Naive B cell (primary cell): ENCODE measurements at regions not wholly inside any gene's neighbourhood (a gene's known extent, or its start where the extent isn't known, plus 50 kb on each side); places are given as distances from the start of the nearest gene placed in this dataset.
"Not testable (repeated sequence)": the region's sequence is repeated elsewhere in the genome, so short reads cannot be mapped to it uniquely, and the experiment has no call there.

ENCODE experiments used
- ATAC-seq, 2 donors: fragments of 150-1000 bp; cut with Tn5 transposase; 2 replicates each; pipeline ENCODE4 v1.10.0; 2021; ENCODE audit warnings: low read depth in 2 of 2, mild to moderate bottlenecking in 2 of 2, moderate library complexity in 2 of 2
- DNase-seq: peaks from one replicate; pipeline ENCODE4 v3.0.0; 2022
- H3K27ac Mint-ChIP-seq, 6 donors: one replicate each; pipeline ENCODE4 v1.8.0; 2020 to 2022; ENCODE audit warnings: mild to moderate bottlenecking in 6 of 6, mixed read lengths in 6 of 6, moderate library complexity in 5 of 6, inconsistent platforms in 2 of 6
- H3K27me3 Mint-ChIP-seq, 3 donors: one replicate each; pipeline ENCODE4 v1.8.0; 2021 to 2022; ENCODE audit warnings: mixed read lengths in 3 of 3, mild to moderate bottlenecking in 1 of 3
- H3K36me3 Mint-ChIP-seq, 2 donors: one replicate each; pipeline ENCODE4 v1.8.0; 2020 to 2022; ENCODE audit warnings: mixed read lengths in 2 of 2, inconsistent platforms in 1 of 2, mild to moderate bottlenecking in 1 of 2
- H3K4me1 Mint-ChIP-seq, 3 donors: one replicate each; pipeline ENCODE4 v1.8.0; 2020 to 2022; ENCODE audit warnings: mixed read lengths in 3 of 3, inconsistent platforms in 1 of 3, mild to moderate bottlenecking in 1 of 3, moderate library complexity in 1 of 3
- H3K4me3 Mint-ChIP-seq, 8 donors: one replicate each; pipeline ENCODE4 v1.8.0; 2020 to 2022; ENCODE audit warnings: mild to moderate bottlenecking in 8 of 8, mixed read lengths in 8 of 8, moderate library complexity in 8 of 8, inconsistent platforms in 2 of 8
- H3K9me3 Mint-ChIP-seq, 7 donors: one replicate each; pipeline ENCODE4 v1.8.0; 2020 to 2022; ENCODE audit warnings: mixed read lengths in 7 of 7, mild to moderate bottlenecking in 5 of 7, inconsistent platforms in 2 of 7, moderate library complexity in 1 of 7

DNA sequence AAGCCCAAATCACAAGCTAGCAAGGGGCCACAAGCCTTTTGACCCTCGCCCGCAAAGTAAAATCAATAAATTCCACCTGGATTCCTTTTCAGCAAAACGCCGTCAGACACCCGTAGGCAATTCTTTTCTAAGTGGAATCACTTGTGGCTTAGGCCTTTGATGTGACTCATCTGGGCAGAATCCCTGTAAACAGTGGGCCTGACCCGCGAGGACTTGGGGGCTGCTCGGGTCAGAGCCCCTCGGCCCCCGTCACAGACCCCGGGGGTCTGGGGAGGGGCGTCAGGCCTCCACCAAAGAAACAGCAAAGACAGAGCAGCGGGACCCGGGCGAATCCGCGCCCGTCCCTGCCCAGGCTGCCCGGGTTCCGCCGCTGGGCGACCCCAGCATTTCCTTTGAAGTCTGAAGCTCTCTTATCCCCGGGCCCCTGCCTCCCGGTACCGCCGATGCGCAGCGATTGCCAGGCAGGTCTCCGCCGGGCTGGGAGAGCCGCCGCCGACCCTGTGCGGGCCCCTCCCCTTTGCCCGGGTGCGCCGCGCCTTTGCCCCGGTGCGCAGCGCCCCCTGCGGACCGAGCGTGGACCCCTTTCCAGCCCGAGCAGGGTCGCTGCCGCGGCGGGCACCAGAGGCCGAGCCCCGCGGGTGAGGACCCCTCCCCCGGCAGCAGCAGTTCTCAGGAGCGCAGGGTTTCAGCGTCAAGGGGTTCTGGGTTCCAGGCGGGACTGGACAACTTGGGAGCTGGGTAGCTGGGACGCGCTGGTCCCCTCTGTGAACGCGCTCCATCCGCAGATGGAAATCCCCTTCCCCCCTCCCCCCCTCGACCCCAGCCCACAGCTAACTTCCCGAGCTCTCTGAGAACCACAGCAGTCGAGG is 178.3 kb downstream of the UACA start:
- peak; percentile 9 for DNase-seq

DNA sequence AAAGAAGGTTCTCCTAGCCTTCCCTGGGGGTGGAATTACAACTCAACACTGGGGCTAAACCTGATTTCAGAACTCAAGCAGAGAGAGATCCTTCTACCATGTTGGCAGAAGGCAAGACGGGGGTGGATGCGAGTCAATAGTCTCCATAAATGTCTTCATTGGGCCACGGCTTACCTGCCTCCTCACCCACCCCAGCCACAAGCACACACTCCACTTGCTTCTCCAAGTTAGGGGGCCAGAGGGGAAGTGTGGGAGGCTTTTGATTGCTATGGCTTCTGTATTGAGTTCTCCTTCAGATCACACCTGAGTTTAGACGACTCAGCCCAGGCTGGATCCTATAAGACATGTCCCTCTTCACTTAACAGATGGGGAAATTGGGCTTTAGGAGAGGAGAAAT is 178.9 kb downstream of the UACA start:
- peaks cover 38 to 49% (median 39%) of the 10 kb centered on the region in 3 donors for H3K27me3 Mint-ChIP-seq
- no peak overlapping the region for H3K4me3 Mint-ChIP-seq
- DNase-seq: no peak
- H3K9me3 Mint-ChIP-seq: peaks cover 0 to 5% (median 0%) of the 10 kb centered on the region in 7 donors
- ATAC-seq: no peak
- peaks cover 6 to 10% (median 9%) of the 10 kb centered on the region in 3 donors for H3K4me1 Mint-ChIP-seq
- H3K27ac Mint-ChIP-seq: no peak overlapping the region
- H3K36me3 Mint-ChIP-seq: no peaks in the 10 kb centered on the region

More for the DNA sequence above, 178.3 kb downstream of the UACA start:
- no peak for ATAC-seq
- Mint-ChIP-seq H3K27ac (no peak overlapping the region), H3K4me3 (peak overlapping the region in 1 of 8 donors; percentile 12), H3K4me1 (peaks cover 6 to 10% (median 9%) of the 10 kb centered on the region in 3 donors), H3K27me3 (peaks cover 38 to 51% (median 41%) of the 10 kb centered on the region in 3 donors), H3K36me3 (no peaks in the 10 kb centered on the region), H3K9me3 (peaks cover 0 to 7% (median 0%) of the 10 kb centered on the region in 7 donors)

DNA sequence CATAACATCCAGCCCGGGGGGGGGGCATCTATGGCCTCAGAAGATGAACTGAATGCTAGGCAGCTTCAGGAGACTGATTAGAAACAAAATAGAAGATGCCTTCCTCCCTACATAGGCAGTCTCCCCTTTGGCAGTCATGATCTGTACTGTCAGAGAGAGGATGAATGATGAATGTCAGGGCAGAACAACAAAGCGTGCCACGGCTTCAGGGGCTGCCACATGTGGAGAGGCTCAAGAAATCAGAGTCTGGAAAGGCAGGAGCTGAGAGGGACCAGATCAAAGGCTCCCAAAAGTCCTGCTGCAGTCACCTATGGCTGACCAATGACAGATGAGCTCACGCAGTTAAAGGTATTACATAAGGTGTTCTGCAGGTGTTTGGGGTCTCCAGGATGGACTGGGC is 180.4 kb downstream of the UACA start:
- peaks cover 6 to 10% (median 9%) of the 10 kb centered on the region in 3 donors for H3K4me1 Mint-ChIP-seq
- DNase-seq: no peak
- no peak overlapping the region for H3K27ac Mint-ChIP-seq

DNA sequence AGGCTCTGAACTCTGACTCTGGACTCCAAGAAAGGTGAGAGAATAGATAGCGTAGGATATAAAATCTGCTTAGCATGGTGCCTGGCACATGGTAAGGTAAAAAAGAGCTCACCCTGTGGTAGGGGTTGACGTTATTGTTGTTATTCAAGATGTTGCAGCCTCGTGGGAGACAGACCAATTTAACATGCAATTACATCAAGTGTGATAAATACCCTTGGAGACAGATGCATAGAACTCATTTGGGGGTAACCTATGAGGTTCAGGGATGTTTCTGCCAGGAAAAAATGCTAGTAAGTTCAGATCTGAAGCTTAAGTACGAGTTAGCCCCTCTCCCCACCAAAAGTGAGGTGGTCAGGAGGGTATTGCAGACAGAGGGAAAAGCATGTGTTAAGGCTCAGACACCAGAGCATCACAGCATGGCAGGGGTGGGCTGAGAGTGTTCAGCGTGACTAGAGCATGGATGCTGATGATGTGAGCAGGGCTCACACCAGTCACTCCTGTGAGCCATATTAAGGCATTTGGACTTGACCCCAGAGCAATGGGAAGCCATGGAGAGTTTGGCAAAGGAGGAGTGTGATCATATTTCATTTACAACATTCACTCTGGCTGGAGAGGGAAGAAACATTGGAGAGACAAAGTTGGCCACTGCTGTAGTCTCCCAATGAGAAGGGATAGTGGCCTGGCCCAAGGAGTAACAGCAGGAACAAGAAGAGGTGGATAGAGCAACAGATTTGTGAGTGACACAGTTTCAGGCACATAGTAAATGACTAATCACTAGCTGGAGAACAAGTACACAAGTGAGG is 181.0 kb downstream of the UACA start:
- no peak overlapping the region for H3K4me3 Mint-ChIP-seq

More for the DNA sequence above, 180.4 kb downstream of the UACA start:
- H3K27me3 Mint-ChIP-seq: peaks cover 31 to 40% (median 36%) of the 10 kb centered on the region in 3 donors
- no peaks in the 10 kb centered on the region for H3K36me3 Mint-ChIP-seq
- no peak overlapping the region for H3K4me3 Mint-ChIP-seq
- ATAC-seq: no peak
- peaks cover 0 to 4% (median 0%) of the 10 kb centered on the region in 7 donors for H3K9me3 Mint-ChIP-seq

DNA sequence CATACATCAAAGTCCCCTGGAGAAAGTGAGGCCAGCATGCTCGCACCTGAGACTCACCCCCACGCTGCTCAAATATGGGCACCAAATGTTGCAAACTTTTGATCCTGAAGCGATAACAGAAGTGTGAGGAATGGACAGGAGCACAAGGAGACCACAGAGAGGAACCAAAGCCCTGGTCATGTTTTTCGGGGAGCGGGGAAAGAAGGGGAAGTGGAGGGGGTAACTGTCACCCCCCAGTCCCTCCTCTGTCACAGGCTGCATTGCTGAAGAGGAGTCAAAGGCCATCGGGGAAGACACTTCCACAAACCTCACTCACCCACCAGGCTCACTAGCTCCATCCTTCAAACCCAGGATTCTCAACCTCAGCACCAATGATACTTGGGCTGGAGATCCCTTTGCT is 182.4 kb downstream of the UACA start:
- peaks cover 4 to 6% (median 5%) of the 10 kb centered on the region in 3 donors for H3K4me1 Mint-ChIP-seq
- H3K4me3 Mint-ChIP-seq: no peak overlapping the region
- ATAC-seq (no peak), DNase-seq (no peak)
- H3K27ac Mint-ChIP-seq: no peak overlapping the region
- peaks cover 0 to 2% (median 0%) of the 10 kb centered on the region in 7 donors for H3K9me3 Mint-ChIP-seq
- H3K27me3 Mint-ChIP-seq: peaks cover 23 to 31% (median 30%) of the 10 kb centered on the region in 3 donors
- no peaks in the 10 kb centered on the region for H3K36me3 Mint-ChIP-seq

More for the DNA sequence above, 181.0 kb downstream of the UACA start:
- no peaks in the 10 kb centered on the region for H3K36me3 Mint-ChIP-seq
- H3K27me3 Mint-ChIP-seq: peaks cover 26 to 37% (median 36%) of the 10 kb centered on the region in 3 donors
- no peak overlapping the region for H3K27ac Mint-ChIP-seq
- peaks cover 6 to 10% (median 9%) of the 10 kb centered on the region in 3 donors for H3K4me1 Mint-ChIP-seq
- ATAC-seq (no peak), DNase-seq (no peak)
- H3K9me3 Mint-ChIP-seq: peaks cover 0 to 2% (median 0%) of the 10 kb centered on the region in 7 donors

DNA sequence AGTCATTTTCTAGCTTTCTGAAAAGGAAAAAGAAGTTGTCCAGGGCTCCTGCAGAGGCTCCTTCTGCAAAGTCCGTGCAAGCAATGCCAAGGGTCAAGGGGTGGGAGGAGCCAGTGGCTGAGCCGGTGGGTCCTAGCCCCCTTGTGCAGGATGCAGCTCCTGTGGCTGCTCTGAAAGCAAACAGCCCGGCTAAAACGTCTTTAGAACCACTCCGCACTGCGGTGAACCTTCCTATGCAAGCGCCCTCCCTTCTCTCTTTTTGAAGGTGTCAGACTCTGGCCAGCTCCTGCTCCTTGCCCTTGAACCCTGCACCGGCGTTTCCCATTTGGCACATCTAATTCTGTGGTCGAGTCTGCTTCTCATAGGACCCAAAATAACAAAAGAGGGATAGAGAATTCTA is 183.1 kb downstream of the UACA start:
- peaks cover 0 to 3% (median 0%) of the 10 kb centered on the region in 7 donors for H3K9me3 Mint-ChIP-seq
- DNase-seq: no peak
- ATAC-seq: no peak
- H3K4me1 Mint-ChIP-seq: peaks cover 0 to 2% (median 0%) of the 10 kb centered on the region in 3 donors
- no peak overlapping the region for H3K4me3 Mint-ChIP-seq
- no peaks in the 10 kb centered on the region for H3K36me3 Mint-ChIP-seq
- peak overlapping the region in 1 of 6 donors; percentile 25 for H3K27ac Mint-ChIP-seq
- peaks cover 16 to 28% (median 24%) of the 10 kb centered on the region in 3 donors for H3K27me3 Mint-ChIP-seq

DNA sequence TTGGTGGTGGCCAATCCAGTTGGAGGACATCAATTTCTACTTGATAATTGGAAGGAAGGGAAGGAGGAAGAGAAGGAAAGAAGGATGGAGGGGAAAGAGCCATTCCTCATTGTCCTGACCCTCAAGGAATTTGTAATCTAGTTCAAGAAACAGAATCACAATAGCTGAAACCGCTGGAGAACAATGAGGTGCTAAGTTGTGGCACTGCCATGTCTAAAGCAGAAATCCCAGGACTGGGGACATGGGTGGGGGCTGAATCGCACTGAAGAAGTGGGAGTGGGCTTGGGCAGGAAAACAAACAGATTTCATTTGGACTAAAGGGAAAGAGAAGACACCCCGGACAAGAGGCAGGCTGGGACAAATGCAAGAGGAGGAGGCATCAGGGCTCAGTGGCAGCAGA is 183.6 kb downstream of the UACA start:
- Mint-ChIP-seq H3K36me3 (no peaks in the 10 kb centered on the region), H3K4me3 (no peak overlapping the region), H3K27me3 (peaks cover 16 to 28% (median 27%) of the 10 kb centered on the region in 3 donors), H3K9me3 (peaks cover 0 to 6% (median 0%) of the 10 kb centered on the region in 7 donors), H3K4me1 (peaks cover 0 to 2% (median 0%) of the 10 kb centered on the region in 3 donors), H3K27ac (no peak overlapping the region)
- no peak for ATAC-seq
- DNase-seq: no peak

DNA sequence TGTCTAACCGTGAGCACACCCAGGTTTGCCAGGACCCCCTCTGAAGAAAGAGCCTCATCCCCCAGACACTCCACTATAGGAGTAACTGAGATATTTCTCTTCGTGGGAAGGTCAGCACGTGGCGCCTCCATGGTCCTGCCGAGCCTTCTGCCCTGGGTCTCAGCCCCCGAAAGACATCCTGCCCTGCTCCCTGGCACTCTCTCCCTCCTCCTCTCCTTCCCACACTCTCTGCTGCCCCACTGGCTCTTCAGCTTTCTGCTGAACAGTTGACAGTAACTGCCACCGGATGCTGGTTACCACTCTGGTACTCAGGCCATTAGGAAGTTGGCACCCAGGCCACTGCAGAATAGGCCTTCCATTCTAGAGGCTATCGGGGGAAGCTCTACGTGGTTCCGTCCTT is 185.2 kb downstream of the UACA start:
- Mint-ChIP-seq H3K27me3 (peaks cover 16 to 22% (median 18%) of the 10 kb centered on the region in 3 donors), H3K27ac (peak overlapping the region in 2 of 6 donors; percentile 74 to 89), H3K9me3 (peaks cover 4 to 15% (median 5%) of the 10 kb centered on the region in 7 donors), H3K36me3 (peaks cover 0 to 9% of the 10 kb centered on the region in 2 donors), H3K4me1 (no peaks in the 10 kb centered on the region), H3K4me3 (no peak overlapping the region)
- DNase-seq: no peak
- no peak for ATAC-seq

DNA sequence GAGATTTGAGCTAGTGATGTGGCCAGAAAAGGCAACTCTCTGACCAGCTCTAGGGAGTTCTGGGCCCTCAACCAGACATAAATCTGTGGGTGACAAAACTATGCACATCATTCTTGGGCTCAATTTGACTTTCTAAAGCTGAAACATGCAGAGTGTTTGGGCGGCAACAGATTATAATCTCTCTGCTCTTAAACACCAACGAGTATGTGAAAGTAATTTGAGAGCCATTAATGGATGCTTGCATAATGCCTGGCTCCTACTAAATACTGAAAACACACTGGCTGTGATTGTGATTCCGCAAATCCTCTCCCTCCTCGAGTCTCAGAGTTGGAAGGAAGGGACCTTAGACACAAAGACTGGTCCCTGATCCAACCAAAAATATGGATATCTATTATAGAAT is 186.7 kb downstream of the UACA start:
- Mint-ChIP-seq H3K27me3 (peaks cover 23 to 28% (median 28%) of the 10 kb centered on the region in 3 donors), H3K27ac (no peak overlapping the region), H3K36me3 (peaks cover 0 to 9% of the 10 kb centered on the region in 2 donors), H3K9me3 (peaks cover 4 to 22% (median 6%) of the 10 kb centered on the region in 7 donors), H3K4me1 (no peaks in the 10 kb centered on the region), H3K4me3 (no peak overlapping the region)
- no peak for ATAC-seq
- no peak for DNase-seq

DNA sequence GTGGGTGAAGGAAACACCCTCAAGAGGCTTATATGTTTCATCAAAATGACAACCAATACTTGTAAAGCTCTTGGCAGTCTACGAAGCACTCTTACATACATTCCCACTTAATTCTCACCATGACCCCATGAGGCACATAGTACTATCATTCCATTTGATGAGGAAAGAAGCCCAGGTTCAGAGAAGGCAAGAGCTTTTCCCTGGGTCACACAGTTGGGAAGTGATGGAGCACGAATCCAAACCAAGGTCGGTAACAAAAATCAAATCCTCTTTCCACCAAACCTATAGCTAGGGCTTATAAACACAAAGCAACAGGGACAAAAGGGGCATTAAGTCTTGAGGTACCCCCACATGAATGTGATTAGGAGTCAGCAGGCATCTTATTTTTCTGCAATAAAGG is 187.1 kb downstream of the UACA start:
- Mint-ChIP-seq H3K27ac (no peak overlapping the region), H3K36me3 (peaks cover 0 to 9% of the 10 kb centered on the region in 2 donors), H3K9me3 (peaks cover 4 to 22% (median 6%) of the 10 kb centered on the region in 7 donors), H3K27me3 (peaks cover 23 to 30% (median 28%) of the 10 kb centered on the region in 3 donors), H3K4me1 (no peaks in the 10 kb centered on the region), H3K4me3 (no peak overlapping the region)
- DNase-seq: no peak
- ATAC-seq: no peak

DNA sequence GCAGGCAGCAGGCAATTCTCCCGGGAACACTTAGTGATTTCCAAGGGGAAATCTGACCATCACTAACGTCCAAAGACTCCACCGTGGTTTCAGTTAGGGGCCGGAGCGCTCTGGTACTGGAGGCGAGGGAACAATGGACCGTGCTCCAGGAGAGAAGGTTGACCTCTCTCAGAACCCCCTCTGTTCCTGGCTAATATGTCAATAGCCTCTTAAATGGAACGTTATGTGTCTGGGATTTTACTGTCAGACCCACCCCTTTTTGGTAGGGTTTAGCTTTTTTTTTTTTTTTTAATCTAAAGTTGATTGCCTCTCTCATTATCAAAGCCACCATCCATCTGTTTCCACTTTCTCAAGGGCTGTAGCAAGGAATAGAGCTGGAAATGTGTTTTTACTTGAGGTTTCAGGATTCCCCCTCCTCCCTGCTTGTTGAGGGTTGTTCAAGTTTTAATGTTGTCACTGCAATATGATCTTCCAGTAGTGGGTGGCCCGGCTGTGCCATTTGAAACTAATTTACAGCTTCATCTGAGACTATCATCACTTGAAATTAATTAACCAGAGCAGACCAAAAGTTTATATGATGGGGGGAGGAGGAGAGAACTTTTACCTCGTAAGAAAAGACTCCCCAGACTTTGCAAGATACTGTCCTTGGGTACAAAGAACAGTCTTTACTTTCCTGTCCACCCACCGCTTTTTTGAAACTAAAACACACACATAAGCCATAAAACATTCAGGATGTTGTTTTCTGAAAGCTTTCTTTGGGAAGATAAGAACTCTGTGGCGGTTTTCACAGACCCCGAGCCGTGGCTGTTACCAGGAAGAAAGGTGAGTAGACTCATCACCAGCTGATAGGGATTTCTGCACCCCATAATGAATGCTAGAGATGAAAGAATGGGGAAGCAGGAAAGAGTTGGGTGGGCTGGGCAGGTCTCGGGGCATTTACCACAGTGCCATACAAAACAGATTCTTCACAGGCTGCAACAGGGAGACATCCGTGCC is 187.8 kb downstream of the UACA start:
- Mint-ChIP-seq H3K4me1 (no peaks in the 10 kb centered on the region), H3K4me3 (no peak overlapping the region), H3K9me3 (peaks cover 4 to 22% (median 6%) of the 10 kb centered on the region in 7 donors), H3K36me3 (peaks cover 0 to 9% of the 10 kb centered on the region in 2 donors), H3K27me3 (peaks cover 23 to 30% (median 28%) of the 10 kb centered on the region in 3 donors), H3K27ac (no peak overlapping the region)
- ATAC-seq (no peak), DNase-seq (no peak)

DNA sequence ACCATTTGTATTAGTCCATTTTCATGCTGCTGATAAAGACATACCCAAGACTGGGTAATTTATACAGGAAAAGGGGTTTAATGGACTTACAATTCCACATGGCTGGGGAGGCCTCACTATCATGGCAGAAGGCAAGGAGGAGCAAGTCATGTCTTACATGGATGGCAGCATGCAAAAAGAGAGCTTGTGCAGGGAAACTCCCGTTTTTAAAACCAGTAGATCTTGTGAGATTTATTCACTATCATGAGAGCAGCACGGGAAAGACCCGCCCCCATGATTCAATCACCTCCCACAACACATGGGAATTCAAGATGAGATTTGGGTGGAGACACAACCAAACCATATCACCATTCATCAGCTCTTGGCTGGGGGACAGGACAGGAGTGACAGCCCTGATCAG is 189.0 kb downstream of the UACA start:
- peaks cover 17 to 30% (median 28%) of the 10 kb centered on the region in 3 donors for H3K27me3 Mint-ChIP-seq
- H3K4me1 Mint-ChIP-seq, H3K4me3 Mint-ChIP-seq, ATAC-seq, H3K27ac Mint-ChIP-seq, DNase-seq, H3K36me3 Mint-ChIP-seq: not testable (repeated sequence)
- peaks cover 4 to 22% (median 6%) of the 10 kb centered on the region in 7 donors for H3K9me3 Mint-ChIP-seq
